Lower lobe of right lung (tissue), 2 donors: ENCODE measurements at regions not wholly inside any gene's neighbourhood (a gene's known extent, or its start where the extent isn't known, plus 50 kb on each side); places are given as distances from the start of the nearest gene placed in this dataset.

Experiments
- ATAC-seq, 2 donors: fragments of 200-7000 bp; cut with Tn5 transposase; one replicate each; pipeline ENCODE4 v1.9.1; 2020 to 2022; ENCODE audit warnings: mild to moderate bottlenecking in 2 of 2, moderate library complexity in 2 of 2
- DNase-seq: peaks from one replicate; pipeline ENCODE4 v3.0.0-alpha.2; 2020
- H3K27ac ChIP-seq: fragments of 200-600 bp; one replicate; pipeline ENCODE4 v1.8.0; 2022
- H3K27me3 ChIP-seq: fragments of 200-600 bp; one replicate; pipeline ENCODE4 v1.8.0; 2022; ENCODE audit warnings: low read depth
- H3K36me3 ChIP-seq: fragments of 200-600 bp; one replicate; pipeline ENCODE4 v1.8.0; 2022; ENCODE audit warnings: mild to moderate bottlenecking
- H3K4me1 ChIP-seq: fragments of 200-600 bp; one replicate; pipeline ENCODE4 v1.8.0; 2022
- H3K4me3 ChIP-seq: fragments of 200-600 bp; one replicate; pipeline ENCODE4 v1.8.0; 2022; ENCODE audit warnings: mild to moderate bottlenecking
- H3K9me3 ChIP-seq: fragments of 200-600 bp; one replicate; pipeline ENCODE4 v1.8.0; 2022
- intact Hi-C: fragments of 100-400 bp; cut with DNase I; formaldehyde crosslinking; loops from one replicate; pipeline ENCODE4 v1.11.0; 2022
- TF ChIP-seq, protein P1 (sequence below): fragments of 200-600 bp; IDR thresholded peaks from one replicate; pipeline ENCODE4 v1.8.0; 2022; ENCODE audit warnings: antibody characterized with exemption, mild to moderate bottlenecking
- donor health status: DM: no; HTN: yes; CAD: no; lungs with severe emphysema.

DNA sequence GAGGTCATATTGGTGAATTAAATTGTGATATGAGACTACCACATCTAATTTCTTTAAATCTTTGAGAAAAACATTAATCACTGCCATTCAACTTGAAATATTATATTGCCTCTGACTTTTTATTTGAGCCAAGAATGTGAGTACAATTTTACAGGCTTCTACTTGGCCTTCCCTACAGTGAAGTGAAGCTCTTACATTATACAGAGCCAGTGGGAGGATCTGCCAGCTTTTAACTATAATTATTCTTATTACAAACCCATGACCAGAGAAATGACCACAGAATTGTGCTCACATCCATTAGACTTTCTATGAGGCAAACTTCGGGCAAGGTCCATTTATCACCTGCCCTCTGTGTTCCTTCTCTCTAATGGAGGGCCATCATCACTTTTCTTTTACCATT lies 114.2 kb downstream of the RERGL start:
- no peak for ATAC-seq

DNA sequence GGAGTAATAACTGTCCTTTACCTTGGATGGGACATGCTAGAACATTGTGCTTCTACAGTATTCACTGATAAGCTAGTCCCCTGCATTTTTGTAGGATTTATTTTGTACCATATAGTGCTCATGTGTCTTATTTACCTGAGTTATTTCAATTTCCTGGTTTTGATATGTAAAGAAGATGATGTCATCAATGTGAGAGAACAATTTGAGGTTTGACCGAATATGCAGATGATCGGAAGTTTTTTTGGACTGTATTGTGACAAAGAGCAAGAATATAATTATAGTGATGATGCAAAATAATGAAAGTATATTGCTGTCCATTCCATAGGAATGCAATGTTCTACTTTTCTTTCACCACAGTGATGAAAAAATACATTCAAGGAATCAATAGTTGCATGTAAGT lies 114.8 kb downstream of the RERGL start:
- TF ChIP-seq, protein P1, sequence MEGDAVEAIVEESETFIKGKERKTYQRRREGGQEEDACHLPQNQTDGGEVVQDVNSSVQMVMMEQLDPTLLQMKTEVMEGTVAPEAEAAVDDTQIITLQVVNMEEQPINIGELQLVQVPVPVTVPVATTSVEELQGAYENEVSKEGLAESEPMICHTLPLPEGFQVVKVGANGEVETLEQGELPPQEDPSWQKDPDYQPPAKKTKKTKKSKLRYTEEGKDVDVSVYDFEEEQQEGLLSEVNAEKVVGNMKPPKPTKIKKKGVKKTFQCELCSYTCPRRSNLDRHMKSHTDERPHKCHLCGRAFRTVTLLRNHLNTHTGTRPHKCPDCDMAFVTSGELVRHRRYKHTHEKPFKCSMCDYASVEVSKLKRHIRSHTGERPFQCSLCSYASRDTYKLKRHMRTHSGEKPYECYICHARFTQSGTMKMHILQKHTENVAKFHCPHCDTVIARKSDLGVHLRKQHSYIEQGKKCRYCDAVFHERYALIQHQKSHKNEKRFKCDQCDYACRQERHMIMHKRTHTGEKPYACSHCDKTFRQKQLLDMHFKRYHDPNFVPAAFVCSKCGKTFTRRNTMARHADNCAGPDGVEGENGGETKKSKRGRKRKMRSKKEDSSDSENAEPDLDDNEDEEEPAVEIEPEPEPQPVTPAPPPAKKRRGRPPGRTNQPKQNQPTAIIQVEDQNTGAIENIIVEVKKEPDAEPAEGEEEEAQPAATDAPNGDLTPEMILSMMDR = no peak
- intact Hi-C loops = no loop called here
- H3K27ac ChIP-seq = no peak overlapping the region
- no peak overlapping the region for H3K4me3 ChIP-seq
- no peak for ATAC-seq
- no peaks in the 10 kb centered on the region for H3K4me1 ChIP-seq
- no peaks in the 10 kb centered on the region for H3K27me3 ChIP-seq
- no peaks in the 10 kb centered on the region for H3K9me3 ChIP-seq
- DNase-seq = no peak
- H3K36me3 ChIP-seq = no peaks in the 10 kb centered on the region

More for the DNA sequence above, 114.2 kb downstream of the RERGL start:
- H3K36me3 ChIP-seq = no peaks in the 10 kb centered on the region
- H3K27ac ChIP-seq = no peak overlapping the region
- H3K4me3 ChIP-seq = no peak overlapping the region
- TF ChIP-seq, protein P1 = no peak
- intact Hi-C loops = no loop called here
- no peaks in the 10 kb centered on the region for H3K9me3 ChIP-seq
- no peaks in the 10 kb centered on the region for H3K4me1 ChIP-seq
- DNase-seq = no peak
- no peaks in the 10 kb centered on the region for H3K27me3 ChIP-seq

DNA sequence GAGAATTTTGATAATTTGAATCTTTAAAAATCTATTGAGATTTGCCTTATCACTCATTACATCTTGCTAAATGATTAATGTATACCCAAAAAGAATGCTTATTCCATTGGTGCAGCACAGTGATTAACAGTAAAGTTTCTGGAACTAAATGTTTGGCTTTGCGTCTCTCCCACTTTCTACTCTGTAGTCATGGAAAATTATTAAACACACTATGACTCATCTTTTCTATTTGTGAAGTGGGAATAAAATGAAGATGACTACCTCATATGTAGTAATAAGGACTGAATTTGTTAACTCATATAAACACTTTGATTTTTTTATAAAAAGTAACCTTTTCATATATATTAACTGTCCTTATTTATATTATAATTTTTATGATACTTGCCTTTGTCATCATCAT lies 118.1 kb downstream of the RERGL start:
- no peak overlapping the region for H3K27ac ChIP-seq
- H3K4me3 ChIP-seq = no peak overlapping the region
- ATAC-seq (no peak), DNase-seq (no peak)
- intact Hi-C loops = no loop called here
- H3K4me1 ChIP-seq = no peaks in the 10 kb centered on the region
- TF ChIP-seq, protein P1 = no peak
- no peaks in the 10 kb centered on the region for H3K27me3 ChIP-seq
- H3K36me3 ChIP-seq = no peaks in the 10 kb centered on the region
- H3K9me3 ChIP-seq = no peaks in the 10 kb centered on the region

DNA sequence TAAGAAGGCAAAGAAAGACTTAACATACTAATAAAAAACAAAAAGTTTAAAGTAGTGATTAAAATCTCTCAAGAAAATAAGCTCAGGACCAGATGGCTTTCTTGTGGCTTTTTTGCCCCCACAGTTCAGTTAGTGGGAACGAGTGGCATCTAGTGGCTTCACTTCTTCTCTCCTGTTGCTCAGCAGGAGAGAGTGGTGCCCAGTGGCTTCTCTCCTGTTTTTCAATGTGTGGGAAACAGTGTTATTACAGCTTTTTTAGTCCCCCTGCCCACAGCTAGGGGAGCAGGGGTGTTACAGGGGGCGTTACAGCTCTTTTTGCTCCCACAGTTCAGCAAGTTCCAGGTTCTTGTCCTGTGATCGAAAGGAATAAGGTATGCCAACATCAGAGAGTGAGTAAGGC lies 135.2 kb downstream of the RERGL start:
- Histone ChIP-seq H3K27me3 (no peaks in the 10 kb centered on the region), H3K4me1 (no peaks in the 10 kb centered on the region), H3K27ac (no peak overlapping the region), H3K36me3 (no peaks in the 10 kb centered on the region), H3K9me3 (no peaks in the 10 kb centered on the region), H3K4me3 (no peak overlapping the region)
- no peak for ATAC-seq
- no peak for DNase-seq
- TF ChIP-seq, protein P1 = no peak
- intact Hi-C loops = no loop called here

DNA sequence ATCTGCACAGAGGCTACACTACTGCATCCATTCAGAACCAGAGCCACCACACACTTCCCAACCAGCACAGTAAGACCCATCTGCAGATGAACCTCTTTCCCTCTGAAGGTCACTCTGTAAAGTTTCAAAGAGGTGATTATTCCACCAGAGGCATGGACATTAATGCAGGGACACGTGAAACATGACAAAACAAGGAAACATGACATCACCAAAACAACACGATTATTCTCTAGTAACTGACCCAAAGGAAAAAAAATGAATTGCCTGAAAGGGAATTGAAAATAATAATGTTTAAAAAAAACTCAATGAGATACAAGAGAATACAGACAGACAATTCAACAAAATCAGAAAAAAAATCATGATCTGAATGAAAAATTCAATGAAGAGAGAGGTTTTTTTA lies 139.1 kb downstream of the RERGL start:
- ATAC-seq = no peak
- no peaks in the 10 kb centered on the region for H3K9me3 ChIP-seq
- no peaks in the 10 kb centered on the region for H3K27me3 ChIP-seq
- no peak for DNase-seq
- H3K4me1 ChIP-seq = no peaks in the 10 kb centered on the region
- H3K36me3 ChIP-seq = no peaks in the 10 kb centered on the region
- TF ChIP-seq, protein P1 = no peak
- no peak overlapping the region for H3K4me3 ChIP-seq
- no peak overlapping the region for H3K27ac ChIP-seq
- intact Hi-C loops = no loop called here
